ENCODE measurements at regions not wholly inside any gene's neighbourhood (a gene's known extent, or its start where the extent isn't known, plus 50 kb on each side); places are given as distances from the start of the nearest gene placed in this dataset.

- no peak for DNase-seq
Measured at GRCh38 chr15:36479200-36479896, 100.1 kb upstream of the CDIN1 start.

DNA sequence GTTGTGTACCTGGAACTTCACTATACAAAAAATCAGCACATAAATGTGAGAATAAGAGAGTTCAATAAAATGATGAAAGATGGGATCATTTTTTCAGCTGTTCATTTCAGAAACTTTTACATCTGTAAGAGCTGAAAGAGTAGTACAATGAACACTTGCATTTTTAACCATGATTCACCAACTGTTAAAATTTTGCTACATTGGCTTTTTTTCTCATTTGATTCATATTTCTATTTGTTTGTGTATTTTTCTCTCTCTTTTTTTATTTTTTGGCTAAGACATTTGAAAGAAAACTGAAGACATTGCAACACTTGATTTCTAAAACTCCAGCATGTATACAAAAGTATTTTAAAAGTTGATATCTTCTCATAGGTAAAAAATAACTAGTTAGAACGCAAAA is 98.3 kb upstream of the CDIN1 start:
- no peak for DNase-seq

- DNase-seq, result no peak
Measured at GRCh38 chr15:36483409-36483808, 96.0 kb upstream of the CDIN1 start.

DNA sequence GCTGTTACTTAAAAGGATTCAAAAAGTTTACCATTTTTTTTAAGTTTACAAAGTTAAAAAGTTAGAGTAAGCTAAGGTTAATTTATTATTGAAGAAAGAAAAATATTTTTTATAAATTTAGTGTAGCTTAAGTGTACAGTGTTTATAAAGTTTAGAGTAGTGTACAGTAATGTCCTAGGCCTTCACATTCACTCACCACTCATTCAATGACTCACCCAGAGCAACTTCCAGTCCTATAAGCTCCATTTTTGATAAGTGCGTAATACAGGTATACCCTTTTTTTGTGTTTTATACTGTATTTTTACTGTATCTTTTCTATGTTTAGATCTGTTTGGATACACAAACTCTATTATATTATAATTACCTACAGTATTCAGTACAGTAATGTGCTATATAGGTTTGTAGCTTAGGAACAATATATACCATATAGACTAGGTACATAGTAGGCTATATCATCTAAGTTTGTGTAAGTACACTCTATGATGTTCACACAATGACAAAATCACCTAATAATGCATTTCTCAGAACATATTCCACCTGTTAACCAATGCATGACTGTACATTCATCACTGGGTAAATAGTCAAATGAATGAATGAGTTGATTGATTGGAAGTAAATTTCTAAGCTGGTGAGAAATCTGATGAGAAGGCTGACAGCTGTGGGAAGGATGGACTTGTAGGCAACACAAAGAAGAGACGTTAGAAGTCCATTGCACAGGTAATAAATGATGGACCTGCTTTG is 95.2 kb upstream of the CDIN1 start:
- no peak for DNase-seq

GRCh38 chr15:36491912-36492311 is 87.5 kb upstream of the CDIN1 start:
- DNase-seq, result no peak

- no peak for DNase-seq
Measured at GRCh38 chr15:36495456-36495991, 83.9 kb upstream of the CDIN1 start.

GRCh38 chr15:36497901-36498300 is 81.5 kb upstream of the CDIN1 start:
- no peak for DNase-seq

- DNase-seq, result no peak
Measured at GRCh38 chr15:36498401-36498800, 81.0 kb upstream of the CDIN1 start.

- no peak for DNase-seq
Measured at GRCh38 chr15:36498916-36499315, 80.5 kb upstream of the CDIN1 start.

GRCh38 chr15:36499412-36500389 is 79.7 kb upstream of the CDIN1 start:
- no peak for DNase-seq

GRCh38 chr15:36501063-36501678 is 78.3 kb upstream of the CDIN1 start:
- peak; percentile 18 for DNase-seq

DNA sequence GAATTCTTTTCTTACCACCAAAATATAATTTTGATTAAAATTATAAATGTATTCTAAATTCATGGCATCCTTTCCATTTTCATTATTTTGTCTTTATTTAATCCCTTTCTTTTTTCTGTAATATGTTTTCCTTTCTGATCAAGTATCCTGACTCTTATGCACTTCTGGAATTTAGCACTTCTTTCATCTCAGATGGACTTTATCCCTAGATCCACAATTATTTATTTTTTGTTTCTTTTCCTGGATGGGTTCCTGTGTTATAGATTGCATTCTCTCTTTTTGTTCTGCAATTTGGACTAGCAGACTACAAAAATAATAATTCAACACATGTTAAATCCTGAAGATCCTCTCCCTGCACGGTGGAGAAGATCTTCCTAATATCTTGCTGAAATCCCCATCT is 76.9 kb upstream of the CDIN1 start:
- DNase-seq, result no peak

- no peak for DNase-seq
Measured at GRCh38 chr15:36506733-36507356, 72.6 kb upstream of the CDIN1 start.

DNA sequence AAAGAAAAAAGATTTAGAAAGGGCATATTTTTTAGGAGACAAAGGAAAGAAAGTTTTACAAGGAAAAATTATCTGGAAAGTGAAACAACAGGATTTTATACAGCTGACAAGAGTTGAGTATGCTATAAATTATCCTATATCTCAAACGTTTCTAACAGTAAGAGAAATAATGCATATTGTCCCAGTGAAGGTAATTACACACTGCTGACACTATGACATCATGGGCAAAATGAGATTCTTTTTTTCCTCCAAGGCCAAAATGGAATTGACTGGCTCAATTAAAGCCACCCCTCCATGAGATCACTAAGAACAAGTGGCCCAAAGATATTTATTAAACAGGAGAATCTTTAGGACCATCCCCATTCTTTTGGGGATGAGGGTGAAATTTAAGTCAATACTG is 72.0 kb upstream of the CDIN1 start:
- no peak for DNase-seq

- no peak for DNase-seq
Measured at GRCh38 chr15:36511594-36511993, 67.8 kb upstream of the CDIN1 start.

GRCh38 chr15:36517758-36518157 is 61.7 kb upstream of the CDIN1 start:
- DNase-seq, result no peak

DNA sequence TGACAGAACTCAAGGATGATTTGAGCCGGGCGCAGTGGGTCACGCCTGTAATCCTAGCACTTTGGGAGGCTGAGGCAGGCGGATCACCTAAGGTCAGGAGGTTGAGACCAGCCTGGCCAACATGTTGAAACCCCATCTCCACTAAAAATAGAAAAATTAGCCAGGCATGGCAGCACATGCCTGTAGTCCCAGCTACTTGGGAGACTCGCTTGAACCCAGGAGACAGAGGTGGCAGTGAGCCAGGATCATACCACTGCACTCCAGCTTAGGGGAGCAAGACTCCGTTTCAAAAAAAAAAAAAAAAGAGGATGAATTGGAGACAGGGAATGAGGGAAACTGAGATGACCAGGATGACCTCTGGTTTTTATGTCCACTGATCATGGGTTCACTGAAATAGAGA is 60.4 kb upstream of the CDIN1 start:
- DNase-seq, result no peak

GRCh38 chr15:36525430-36525829 is 54.0 kb upstream of the CDIN1 start:
- DNase-seq, result no peak

DNA sequence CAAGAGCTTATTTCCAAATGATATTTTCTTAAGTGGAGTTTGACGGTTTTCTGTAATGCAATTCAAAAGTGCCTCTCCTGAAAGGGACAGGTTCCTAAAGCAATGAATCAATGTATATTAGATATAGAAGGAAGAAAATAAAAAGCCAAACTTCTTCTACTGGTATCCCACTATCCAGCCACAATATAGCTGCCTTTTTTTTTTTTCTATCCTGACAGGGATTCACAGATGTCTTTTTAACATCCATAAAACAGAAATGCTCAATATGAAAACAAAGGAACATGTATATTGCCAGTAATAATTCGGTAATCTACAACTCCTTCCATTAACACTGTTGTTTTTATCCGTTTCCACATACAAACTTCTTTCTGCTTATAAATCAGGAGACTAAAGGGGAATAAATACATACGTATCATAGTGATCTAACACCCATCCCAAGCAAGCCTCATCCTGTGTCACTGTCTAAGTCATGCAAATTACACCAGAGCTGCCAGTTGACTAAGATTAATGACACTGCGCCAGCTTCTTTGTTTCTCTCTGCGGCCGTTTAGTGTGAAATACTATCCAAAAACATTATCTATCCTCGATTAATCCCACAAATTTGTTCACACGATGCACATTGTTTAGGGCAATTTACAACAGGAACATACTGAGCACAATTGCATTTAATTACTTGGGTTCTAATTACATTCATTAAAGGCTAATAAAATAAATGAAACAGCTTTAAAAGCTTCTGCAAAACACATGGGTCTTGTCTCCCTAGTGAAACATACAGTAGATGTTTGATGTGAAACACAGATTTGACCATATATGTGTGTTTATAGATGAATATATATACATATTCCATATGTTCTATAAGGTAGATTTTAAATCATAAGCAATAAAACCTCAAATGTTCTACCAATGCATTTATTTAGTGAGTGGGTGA is 51.9 kb upstream of the CDIN1 start:
- no peak for DNase-seq

GRCh38 chr15:36529296-36530011 is 50.0 kb upstream of the CDIN1 start:
- no peak for DNase-seq
